Bronchial epithelial cell (primary cell): ENCODE measurements at regions not wholly inside any gene's neighbourhood (a gene's known extent, or its start where the extent isn't known, plus 50 kb on each side); places are given as distances from the start of the nearest gene placed in this dataset.
"Not testable (repeated sequence)": the region's sequence is repeated elsewhere in the genome, so short reads cannot be mapped to it uniquely, and the experiment has no call there.

Source experiments
- DNase-seq: peaks from one replicate; pipeline ENCODE4 v3.0.0-alpha.2; 2010; ENCODE audit warnings: low read depth
- FAIRE-seq: peaks from 2 replicates; lab custom pipeline; 2011; peaks lifted over from hg19 to GRCh38; lab: Jason Lieb, UNC
- H3K27me3 ChIP-seq: 2 replicates; pipeline ENCODE4 v1.5.1; 2011; ENCODE audit warnings: low read length; ENCODE audit not compliant: control insufficient read depth, insufficient read depth
- H3K36me3 ChIP-seq: 2 replicates; pipeline ENCODE4 v1.5.1; 2011; ENCODE audit warnings: low read length; ENCODE audit not compliant: control insufficient read depth, insufficient read depth
- H3K4me3 ChIP-seq: 2 replicates; pipeline ENCODE4 v1.5.1; 2011; ENCODE audit warnings: mild to moderate bottlenecking, low read depth, low read length, control low read depth
- TF ChIP-seq, protein P1 (sequence below): IDR thresholded peaks from 2 replicates; pipeline ENCODE4 v1.5.1; 2011; ENCODE audit warnings: mild to moderate bottlenecking, moderate library complexity, low read length, control low read depth, inconsistent platforms; ENCODE audit not compliant: insufficient read depth, severe bottlenecking

- DNase-seq (no peak), FAIRE-seq (no peak)
- Histone ChIP-seq H3K27me3 (no peaks in the 10 kb centered on the region), H3K36me3 (no peaks in the 10 kb centered on the region), H3K4me3 (no peak overlapping the region)
- TF ChIP-seq, protein P1, sequence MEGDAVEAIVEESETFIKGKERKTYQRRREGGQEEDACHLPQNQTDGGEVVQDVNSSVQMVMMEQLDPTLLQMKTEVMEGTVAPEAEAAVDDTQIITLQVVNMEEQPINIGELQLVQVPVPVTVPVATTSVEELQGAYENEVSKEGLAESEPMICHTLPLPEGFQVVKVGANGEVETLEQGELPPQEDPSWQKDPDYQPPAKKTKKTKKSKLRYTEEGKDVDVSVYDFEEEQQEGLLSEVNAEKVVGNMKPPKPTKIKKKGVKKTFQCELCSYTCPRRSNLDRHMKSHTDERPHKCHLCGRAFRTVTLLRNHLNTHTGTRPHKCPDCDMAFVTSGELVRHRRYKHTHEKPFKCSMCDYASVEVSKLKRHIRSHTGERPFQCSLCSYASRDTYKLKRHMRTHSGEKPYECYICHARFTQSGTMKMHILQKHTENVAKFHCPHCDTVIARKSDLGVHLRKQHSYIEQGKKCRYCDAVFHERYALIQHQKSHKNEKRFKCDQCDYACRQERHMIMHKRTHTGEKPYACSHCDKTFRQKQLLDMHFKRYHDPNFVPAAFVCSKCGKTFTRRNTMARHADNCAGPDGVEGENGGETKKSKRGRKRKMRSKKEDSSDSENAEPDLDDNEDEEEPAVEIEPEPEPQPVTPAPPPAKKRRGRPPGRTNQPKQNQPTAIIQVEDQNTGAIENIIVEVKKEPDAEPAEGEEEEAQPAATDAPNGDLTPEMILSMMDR = no peak
These were observed 75.6 kb upstream of the RBFOX1 start for GRCh38 chr16:7257016-7257415.

DNA sequence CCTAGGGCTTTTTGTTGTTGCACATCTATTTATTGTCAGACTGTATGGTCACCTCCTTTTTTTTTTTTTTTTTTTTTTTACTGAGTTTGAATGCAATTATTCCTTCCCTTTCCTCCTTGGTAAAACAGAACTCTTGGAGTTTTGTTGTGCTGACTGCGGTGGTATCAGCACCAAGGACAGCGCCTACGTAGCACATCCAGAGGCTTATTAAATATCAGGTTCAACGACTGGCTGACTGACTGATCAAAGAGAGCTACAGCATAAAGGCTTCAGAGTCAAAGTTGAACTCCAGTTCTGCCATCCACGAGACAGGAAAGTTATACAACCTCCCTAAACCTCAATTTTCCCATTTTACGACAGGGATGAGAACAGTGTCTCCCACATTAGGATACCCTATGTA lies 86.1 kb upstream of the RBFOX1 start:
- DNase-seq (no peak), FAIRE-seq (no peak)
- Histone ChIP-seq H3K27me3 (no peaks in the 10 kb centered on the region), H3K36me3 (no peaks in the 10 kb centered on the region), H3K4me3 (no peak overlapping the region)
- TF ChIP-seq, protein P1 = no peak

DNA sequence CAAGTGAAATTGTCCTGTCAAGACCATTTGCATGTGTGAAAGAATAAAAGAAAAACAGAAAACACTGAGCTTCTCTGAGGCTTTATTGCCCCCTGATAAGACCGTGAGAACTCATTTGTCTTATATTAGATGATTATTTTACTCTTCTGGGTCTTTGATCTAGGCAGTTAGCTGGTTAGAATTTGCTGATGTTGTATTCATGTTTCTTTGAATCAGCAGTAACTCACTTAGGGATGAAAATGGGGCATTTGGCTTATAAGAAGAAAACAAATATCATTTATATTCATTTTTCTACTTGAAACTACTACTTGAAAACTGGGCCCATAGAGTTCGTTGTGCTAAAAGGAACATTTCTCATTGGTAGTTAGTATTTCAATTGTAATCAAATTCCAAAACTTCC lies 93.1 kb upstream of the RBFOX1 start:
- H3K27me3 ChIP-seq = no peaks in the 10 kb centered on the region
- DNase-seq (no peak), FAIRE-seq (no peak)
- H3K4me3 ChIP-seq = no peak overlapping the region
- TF ChIP-seq, protein P1 = no peak
- no peaks in the 10 kb centered on the region for H3K36me3 ChIP-seq

GRCh38 chr16:7236824-7237410 lies 95.7 kb upstream of the RBFOX1 start:
- no peaks in the 10 kb centered on the region for H3K27me3 ChIP-seq
- DNase-seq = no peak
- FAIRE-seq = no peak
- no peaks in the 10 kb centered on the region for H3K36me3 ChIP-seq
- H3K4me3 ChIP-seq = no peak overlapping the region
- TF ChIP-seq, protein P1 = no peak

DNA sequence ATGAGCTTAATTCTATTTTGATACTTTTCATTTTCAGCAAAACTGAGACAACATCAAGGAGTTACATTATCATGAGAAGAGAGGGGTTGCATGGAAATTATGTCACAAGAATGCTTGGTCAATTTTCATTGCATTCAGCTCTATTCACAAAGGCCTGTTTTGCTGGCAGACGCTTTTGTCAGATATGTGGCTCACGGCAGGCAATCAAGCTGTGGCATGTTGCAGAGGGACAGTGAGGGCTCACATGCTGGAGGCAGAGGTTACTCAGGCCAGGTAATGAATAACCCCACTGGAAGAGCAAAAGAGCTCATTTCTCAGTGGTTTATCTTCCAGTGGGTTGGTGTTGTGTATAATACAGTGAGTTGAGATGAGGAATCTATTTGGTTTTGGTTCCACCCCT lies 98.7 kb upstream of the RBFOX1 start:
- DNase-seq (no peak), FAIRE-seq (no peak)
- no peak overlapping the region for H3K4me3 ChIP-seq
- TF ChIP-seq, protein P1 = no peak
- H3K27me3 ChIP-seq = no peaks in the 10 kb centered on the region
- H3K36me3 ChIP-seq = no peaks in the 10 kb centered on the region

- FAIRE-seq (no peak), DNase-seq (no peak)
- Histone ChIP-seq H3K27me3 (no peaks in the 10 kb centered on the region), H3K4me3 (no peak overlapping the region), H3K36me3 (no peaks in the 10 kb centered on the region)
- TF ChIP-seq, protein P1 = no peak
These were observed 100.9 kb upstream of the RBFOX1 start for GRCh38 chr16:7231762-7232161.

DNA sequence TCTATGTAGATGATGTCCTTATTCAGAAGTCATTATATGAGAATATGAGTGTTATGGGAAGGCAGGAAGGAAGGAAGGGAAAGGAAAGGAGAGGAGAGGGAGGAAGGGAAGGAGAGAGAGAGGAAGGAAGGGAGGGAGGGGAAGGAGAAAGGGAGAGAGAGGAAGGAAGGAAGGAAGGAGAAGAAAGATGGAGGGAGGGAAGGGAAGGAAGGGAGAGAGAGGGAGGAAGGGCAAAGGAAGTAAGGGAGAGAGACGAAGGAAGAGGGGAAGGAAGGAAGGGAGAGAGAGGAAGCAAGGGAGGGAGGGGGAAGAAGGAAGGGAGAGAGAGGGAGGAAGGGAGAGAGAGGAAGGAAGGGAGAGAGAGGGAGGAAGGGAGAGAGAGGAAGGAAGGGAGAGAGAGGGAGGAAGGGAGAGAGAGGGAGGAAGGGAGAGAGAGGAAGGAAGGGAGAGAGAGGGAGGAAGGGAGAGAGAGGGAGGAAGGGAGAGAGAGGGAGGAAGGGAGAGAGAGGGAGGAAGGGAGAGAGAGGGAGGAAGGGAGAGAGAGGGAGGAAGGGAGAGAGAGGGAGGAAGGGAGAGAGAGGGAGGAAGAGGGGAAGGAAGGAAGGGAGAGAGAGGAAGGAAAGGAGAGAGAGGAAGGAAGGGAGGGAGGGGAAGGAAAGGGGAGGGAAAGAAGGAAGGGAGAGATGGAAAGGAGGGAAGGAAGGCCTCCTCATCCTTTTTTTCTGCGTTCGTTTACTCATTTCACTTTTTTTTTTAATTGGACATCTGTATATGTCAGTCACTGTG lies 103.0 kb upstream of the RBFOX1 start:
- not testable (repeated sequence) for H3K4me3 ChIP-seq, H3K36me3 ChIP-seq, FAIRE-seq

More for the DNA sequence above, 103.0 kb upstream of the RBFOX1 start:
- DNase-seq, H3K27me3 ChIP-seq: not testable (repeated sequence)
